Caco-2 (cell line): ENCODE measurements at regions not wholly inside any gene's neighbourhood (a gene's known extent, or its start where the extent isn't known, plus 50 kb on each side); places are given as distances from the start of the nearest gene placed in this dataset.

ENCODE experiments used
- BruUV-seq: library from RNA; stranded (reverse); fragments of 400-500 nt; replicated peaks from 2 replicates; lab custom pipeline; 2021; lab: Mats Ljungman, UMichigan
- CTCF ChIA-PET: fragments of 300-600 bp; sonication (Branson Sonifier 250); formaldehyde crosslinking; loops from one replicate; lab custom pipeline; 2022; ENCODE audit warnings: antibody characterized with exemption; lab: Charles Lee
- POLR2A ChIA-PET: fragments of 300-600 bp; sonication (Branson Sonifier 250); formaldehyde crosslinking; loops from one replicate; lab custom pipeline; 2022; ENCODE audit warnings: antibody characterized with exemption; lab: Charles Lee
- DNase-seq, 2 experiments: peaks; one replicate each; pipeline versions ENCODE4 v3.0.0 to v3.0.0-alpha.2; 2020 to 2022
- H3K27me3 ChIP-seq: replicated peaks from 2 replicates; pipeline ENCODE4 v1.6.0; 2011; ENCODE audit warnings: low read length; ENCODE audit not compliant: control insufficient read depth, insufficient read depth
- H3K36me3 ChIP-seq: 2 replicates; pipeline ENCODE4 v1.5.1; 2011; ENCODE audit warnings: low read length; ENCODE audit not compliant: control insufficient read depth, insufficient read depth
- H3K4me1 ChIP-seq: fragments of 250-450 bp; sonication (Bioruptor Pico); 2 replicates; pipeline ENCODE4 v1.5.1; 2020; ENCODE audit warnings: mild to moderate bottlenecking
- H3K4me3 ChIP-seq: 2 replicates; pipeline ENCODE4 v1.5.1; 2011; ENCODE audit warnings: low read depth, mild to moderate bottlenecking, control low read depth, low read length
- H3K9me3 ChIP-seq: fragments of 250-450 bp; sonication (Bioruptor Pico); 2 replicates; pipeline ENCODE4 v1.5.1; 2020; ENCODE audit warnings: mild to moderate bottlenecking, moderate library complexity
- H3K27ac Mint-ChIP-seq: one replicate; pipeline ENCODE4 v1.8.0; 2022; ENCODE audit warnings: mixed read lengths; ENCODE audit not compliant: unreplicated experiment
- H3K27me3 Mint-ChIP-seq: one replicate; pipeline ENCODE4 v1.8.0; 2022; ENCODE audit warnings: mixed read lengths; ENCODE audit not compliant: insufficient read depth, unreplicated experiment
- H3K36me3 Mint-ChIP-seq: one replicate; pipeline ENCODE4 v1.8.0; 2022; ENCODE audit warnings: mild to moderate bottlenecking, mixed read lengths; ENCODE audit not compliant: insufficient read depth, unreplicated experiment
- H3K4me1 Mint-ChIP-seq: one replicate; pipeline ENCODE4 v1.8.0; 2022; ENCODE audit warnings: low read depth, mixed read lengths; ENCODE audit not compliant: unreplicated experiment
- H3K4me3 Mint-ChIP-seq: one replicate; pipeline ENCODE4 v1.8.0; 2022; ENCODE audit warnings: mild to moderate bottlenecking, moderate library complexity, mixed read lengths; ENCODE audit not compliant: unreplicated experiment
- H3K9me3 Mint-ChIP-seq: one replicate; pipeline ENCODE4 v1.8.0; 2022; ENCODE audit warnings: mixed read lengths; ENCODE audit not compliant: unreplicated experiment
- intact Hi-C: fragments of 100-400 bp; cut with micrococcal nuclease; formaldehyde crosslinking; loops from one replicate; pipeline ENCODE4 v1.10.0; 2022; ENCODE audit not compliant: unreplicated experiment
- TF ChIP-seq, protein P1 (sequence below), 2 experiments: fragments of 200-600 bp in 1 of 2; IDR thresholded peaks; 1 replicate in 1 of 2; 2 replicates in 1 of 2; pipeline versions ENCODE4 v1.5.1 to v1.8.0; 2011 to 2022; ENCODE audit warnings: antibody characterized with exemption in 1 of 2, control low read depth in 1 of 2, inconsistent platforms in 1 of 2, low read depth in 1 of 2, low read length in 1 of 2, mild to moderate bottlenecking in 1 of 2, moderate library complexity in 1 of 2; ENCODE audit not compliant: insufficient read depth in 1 of 2, severe bottlenecking in 1 of 2, unreplicated experiment in 1 of 2

DNA sequence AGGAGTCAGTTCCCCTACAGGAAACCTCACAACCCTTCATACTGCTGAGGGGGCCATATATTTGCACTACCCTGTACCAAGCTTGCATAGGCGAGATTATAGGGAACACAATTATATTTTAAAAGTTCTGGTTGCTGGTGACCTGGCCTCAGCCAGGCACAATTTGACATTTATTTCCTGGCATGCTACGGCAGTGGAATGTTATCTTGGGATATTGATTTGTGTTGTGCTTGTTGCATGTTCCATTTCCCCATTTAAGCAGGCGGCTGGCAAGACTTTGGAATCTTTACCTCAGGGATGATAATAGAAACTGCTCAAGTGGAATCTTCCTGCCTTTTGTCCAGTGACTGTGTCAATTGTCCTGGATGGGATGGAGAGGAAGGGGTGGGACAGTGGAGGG is 67.0 kb upstream of the RPS23 start:
- H3K9me3 Mint-ChIP-seq: no peaks in the 10 kb centered on the region
- BruUV-seq: no TSS peak
- no peaks in the 10 kb centered on the region for H3K27me3 Mint-ChIP-seq
- no peaks in the 10 kb centered on the region for H3K36me3 Mint-ChIP-seq
- TF ChIP-seq, protein P1, sequence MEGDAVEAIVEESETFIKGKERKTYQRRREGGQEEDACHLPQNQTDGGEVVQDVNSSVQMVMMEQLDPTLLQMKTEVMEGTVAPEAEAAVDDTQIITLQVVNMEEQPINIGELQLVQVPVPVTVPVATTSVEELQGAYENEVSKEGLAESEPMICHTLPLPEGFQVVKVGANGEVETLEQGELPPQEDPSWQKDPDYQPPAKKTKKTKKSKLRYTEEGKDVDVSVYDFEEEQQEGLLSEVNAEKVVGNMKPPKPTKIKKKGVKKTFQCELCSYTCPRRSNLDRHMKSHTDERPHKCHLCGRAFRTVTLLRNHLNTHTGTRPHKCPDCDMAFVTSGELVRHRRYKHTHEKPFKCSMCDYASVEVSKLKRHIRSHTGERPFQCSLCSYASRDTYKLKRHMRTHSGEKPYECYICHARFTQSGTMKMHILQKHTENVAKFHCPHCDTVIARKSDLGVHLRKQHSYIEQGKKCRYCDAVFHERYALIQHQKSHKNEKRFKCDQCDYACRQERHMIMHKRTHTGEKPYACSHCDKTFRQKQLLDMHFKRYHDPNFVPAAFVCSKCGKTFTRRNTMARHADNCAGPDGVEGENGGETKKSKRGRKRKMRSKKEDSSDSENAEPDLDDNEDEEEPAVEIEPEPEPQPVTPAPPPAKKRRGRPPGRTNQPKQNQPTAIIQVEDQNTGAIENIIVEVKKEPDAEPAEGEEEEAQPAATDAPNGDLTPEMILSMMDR (IDR thresholded peaks at IDR 0.05; ENCODE audit: insufficient read depth in 1 of 2, low read depth in 1 of 2, low read length in 1 of 2, severe bottlenecking in 1 of 2, unreplicated experiment in 1 of 2): no peak
- CTCF ChIA-PET: no interaction called here
- intact Hi-C loops: no loop called here
- DNase-seq: no peak
- H3K27me3 ChIP-seq: no peaks in the 10 kb centered on the region
- no peaks in the 10 kb centered on the region for H3K4me1 ChIP-seq
- no peak overlapping the region for H3K27ac Mint-ChIP-seq
- H3K9me3 ChIP-seq: no peaks in the 10 kb centered on the region
- POLR2A ChIA-PET: no interaction called here
- no peaks in the 10 kb centered on the region for H3K4me1 Mint-ChIP-seq
- H3K4me3 Mint-ChIP-seq: no peak overlapping the region
- H3K4me3 ChIP-seq: no peak overlapping the region
- H3K36me3 ChIP-seq: no peaks in the 10 kb centered on the region

DNA sequence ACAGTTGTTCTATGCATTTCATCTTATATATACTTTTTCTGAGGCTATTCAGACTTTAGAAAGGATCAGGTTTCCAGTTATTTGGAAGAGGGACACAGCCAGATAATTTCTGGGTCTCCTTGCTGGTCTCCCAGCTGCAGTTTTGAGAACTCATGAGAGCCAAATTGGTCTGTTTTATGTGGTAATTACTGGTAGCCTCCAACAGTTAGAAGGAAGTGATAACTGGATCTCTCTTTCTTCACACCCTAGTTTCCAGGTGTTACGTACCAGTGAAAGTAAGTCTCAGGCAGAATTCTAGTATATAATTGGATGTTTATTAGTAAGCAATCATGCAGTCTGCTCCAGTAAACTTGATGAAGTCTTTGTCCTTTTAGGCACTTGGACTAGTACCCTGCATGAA is 63.2 kb upstream of the RPS23 start:
- no TSS peak for BruUV-seq
- no peaks in the 10 kb centered on the region for H3K4me1 Mint-ChIP-seq
- no peak overlapping the region for H3K4me3 ChIP-seq
- no peaks in the 10 kb centered on the region for H3K27me3 ChIP-seq
- H3K9me3 ChIP-seq: no peaks in the 10 kb centered on the region; the same call in 1 of the 2 replicates
- POLR2A ChIA-PET: no interaction called here
- H3K27ac Mint-ChIP-seq: no peak overlapping the region
- no peaks in the 10 kb centered on the region for H3K36me3 Mint-ChIP-seq
- no peaks in the 10 kb centered on the region for H3K27me3 Mint-ChIP-seq
- H3K4me3 Mint-ChIP-seq: no peak overlapping the region
- H3K9me3 Mint-ChIP-seq: no peaks in the 10 kb centered on the region
- CTCF ChIA-PET: no interaction called here
- no peaks in the 10 kb centered on the region for H3K36me3 ChIP-seq
- no peaks in the 10 kb centered on the region for H3K4me1 ChIP-seq
- intact Hi-C loops: no loop called here
- no peak for DNase-seq
- TF ChIP-seq, protein P1 (IDR thresholded peaks at IDR 0.05; ENCODE audit: insufficient read depth in 1 of 2, low read depth in 1 of 2, low read length in 1 of 2, severe bottlenecking in 1 of 2, unreplicated experiment in 1 of 2): no peak

DNA sequence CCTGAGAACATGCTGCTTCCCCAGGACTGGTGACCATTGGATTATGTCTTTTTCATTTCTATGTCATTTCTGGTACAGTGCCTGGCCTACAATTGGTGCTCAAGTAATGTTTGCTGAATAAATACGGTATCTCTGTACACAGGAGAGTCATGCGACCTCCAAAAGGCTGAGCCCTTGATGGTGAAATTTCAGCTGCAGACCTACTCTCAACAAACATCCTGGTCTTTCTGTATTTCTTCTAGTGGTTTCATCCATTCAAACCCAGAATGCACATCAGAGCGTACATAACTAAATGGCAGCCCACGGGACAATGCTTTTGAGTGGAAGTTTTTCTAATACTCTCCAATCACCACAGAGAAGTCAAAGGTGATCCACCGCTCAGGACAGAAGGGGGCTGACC is 62.6 kb upstream of the RPS23 start:
- intact Hi-C loops: no loop called here
- Histone ChIP-seq H3K4me3 (no peak overlapping the region), H3K36me3 (no peaks in the 10 kb centered on the region), H3K27me3 (no peaks in the 10 kb centered on the region), H3K9me3 (no peaks in the 10 kb centered on the region; the same call in 1 of the 2 replicates), H3K4me1 (no peaks in the 10 kb centered on the region)
- Mint-ChIP-seq H3K27me3 (no peaks in the 10 kb centered on the region), H3K27ac (no peak overlapping the region), H3K9me3 (no peaks in the 10 kb centered on the region), H3K36me3 (no peaks in the 10 kb centered on the region), H3K4me1 (no peaks in the 10 kb centered on the region), H3K4me3 (no peak overlapping the region)
- CTCF ChIA-PET: no interaction called here
- DNase-seq: no peak
- BruUV-seq: no TSS peak
- TF ChIP-seq, protein P1 (IDR thresholded peaks at IDR 0.05; ENCODE audit: insufficient read depth in 1 of 2, low read depth in 1 of 2, low read length in 1 of 2, severe bottlenecking in 1 of 2, unreplicated experiment in 1 of 2): no peak
- POLR2A ChIA-PET: no interaction called here
